Effector memory CD8-positive, alpha-beta T cell (primary cell): ENCODE measurements at regions not wholly inside any gene's neighbourhood (a gene's known extent, or its start where the extent isn't known, plus 50 kb on each side); places are given as distances from the start of the nearest gene placed in this dataset.

Experiments
- ATAC-seq: fragments of 150-1000 bp; cut with Tn5 transposase; replicated peaks from 2 replicates; pipeline ENCODE4 v1.10.0; 2021; ENCODE audit warnings: mild to moderate bottlenecking, moderate library complexity
- DNase-seq, 3 experiments: peaks; one replicate each; pipeline ENCODE4 v3.0.0; 2021
- H3K27ac Mint-ChIP-seq, 2 donors: one replicate each; pipeline ENCODE4 v1.8.0; 2022; ENCODE audit warnings: mild to moderate bottlenecking in 2 of 2, mixed read lengths in 2 of 2, moderate library complexity in 2 of 2
- H3K27me3 Mint-ChIP-seq, 2 donors: one replicate each; pipeline ENCODE4 v1.8.0; 2022; ENCODE audit warnings: mixed read lengths in 2 of 2
- H3K36me3 Mint-ChIP-seq: one replicate; pipeline ENCODE4 v1.8.0; 2022; ENCODE audit warnings: mild to moderate bottlenecking, moderate library complexity, mixed read lengths; ENCODE audit not compliant: insufficient read depth
- H3K4me1 Mint-ChIP-seq, 2 donors: one replicate each; pipeline ENCODE4 v1.8.0; 2022; ENCODE audit warnings: low read depth in 2 of 2, mixed read lengths in 2 of 2
- H3K4me3 Mint-ChIP-seq, 2 donors: one replicate each; pipeline ENCODE4 v1.8.0; 2022; ENCODE audit warnings: mild to moderate bottlenecking in 2 of 2, mixed read lengths in 2 of 2, moderate library complexity in 2 of 2
- H3K9me3 Mint-ChIP-seq, 2 donors: one replicate each; pipeline ENCODE4 v1.8.0; 2022; ENCODE audit warnings: mixed read lengths in 2 of 2

DNA sequence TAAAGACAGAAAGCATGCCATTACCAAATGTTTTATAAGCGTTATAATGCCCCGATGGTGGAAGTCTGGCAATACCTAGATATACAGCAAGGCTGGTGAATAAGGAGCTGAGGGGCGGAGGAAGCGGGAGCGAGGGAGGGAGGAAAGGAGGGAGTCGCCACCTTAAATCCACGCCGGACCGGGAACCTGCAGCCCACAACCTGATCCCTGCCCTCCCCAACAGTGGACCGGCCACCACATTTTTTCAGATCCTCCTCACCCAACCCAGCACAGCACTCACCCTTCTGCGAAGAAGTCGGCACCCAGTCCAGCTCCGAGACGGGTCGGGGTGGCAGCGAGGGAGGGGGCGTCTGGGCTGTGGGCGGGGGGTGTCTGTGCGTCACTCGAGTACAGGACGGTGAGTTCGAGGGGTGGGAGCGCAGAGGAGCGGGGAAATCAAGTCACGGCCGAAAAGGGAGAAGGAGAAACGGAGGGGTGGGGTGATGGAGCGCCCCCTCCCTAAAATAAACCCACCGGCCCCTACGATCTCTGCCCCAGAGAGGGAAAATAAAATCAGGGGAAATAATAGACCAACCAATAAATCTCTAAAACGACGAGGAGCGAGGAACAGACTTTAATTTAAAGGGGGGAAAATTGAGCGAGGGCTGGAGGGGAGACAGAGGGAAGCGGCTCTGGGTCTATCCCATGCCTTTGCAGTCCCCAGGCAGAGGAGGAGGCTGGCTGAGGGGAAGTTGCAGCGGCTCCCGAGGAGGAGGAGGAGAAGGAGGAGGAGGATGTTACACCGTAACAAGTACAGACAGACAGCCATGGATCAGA, 96.5 kb upstream of the SERTAD2 start:
- peak overlapping the region; percentile 89 to 94 for H3K27ac Mint-ChIP-seq
- peak in 1 of 3 experiments; percentile 15 for DNase-seq
- no peak for ATAC-seq
- no peaks in the 10 kb centered on the region for H3K27me3 Mint-ChIP-seq
- H3K36me3 Mint-ChIP-seq = peaks cover 5% of the 10 kb centered on the region
- H3K4me3 Mint-ChIP-seq = peak overlapping the region; percentile 92 to 95
- peaks cover 9 to 19% of the 10 kb centered on the region in 2 donors for H3K4me1 Mint-ChIP-seq
- H3K9me3 Mint-ChIP-seq = no peaks in the 10 kb centered on the region

DNA sequence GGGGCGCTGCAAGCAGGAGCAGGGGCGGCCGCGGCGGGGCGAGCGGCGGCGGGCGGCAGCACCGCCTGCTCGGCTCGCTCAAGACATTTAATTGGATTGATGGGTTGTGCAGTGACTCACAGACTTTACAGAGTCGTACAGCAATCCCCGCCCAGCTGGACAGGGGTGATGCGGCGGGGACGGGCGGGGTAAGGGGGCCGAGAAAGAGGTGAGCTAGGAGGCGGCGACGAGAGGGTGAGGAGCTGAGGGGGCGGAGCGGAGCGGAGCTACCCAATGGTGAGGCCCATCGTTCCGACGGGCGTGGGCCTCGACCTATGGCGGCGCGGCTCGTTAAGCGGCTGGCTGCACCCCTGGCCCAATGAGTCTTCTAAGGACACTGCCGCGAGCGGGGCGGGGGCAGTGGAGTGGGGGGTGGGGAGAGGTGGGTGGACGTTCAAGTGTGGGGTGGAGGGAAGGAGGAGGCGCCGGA, 97.1 kb upstream of the SERTAD2 start:
- H3K4me3 Mint-ChIP-seq = peak overlapping the region; percentile 92 to 95
- H3K27me3 Mint-ChIP-seq = no peaks in the 10 kb centered on the region
- H3K4me1 Mint-ChIP-seq = peaks cover 9 to 19% of the 10 kb centered on the region in 2 donors
- no peaks in the 10 kb centered on the region for H3K9me3 Mint-ChIP-seq
- ATAC-seq = peak; percentile 80
- peak overlapping the region; percentile 89 to 94 for H3K27ac Mint-ChIP-seq
- peak; percentile 94 to 97 (median 96) for DNase-seq
- peaks cover 5% of the 10 kb centered on the region for H3K36me3 Mint-ChIP-seq

DNA sequence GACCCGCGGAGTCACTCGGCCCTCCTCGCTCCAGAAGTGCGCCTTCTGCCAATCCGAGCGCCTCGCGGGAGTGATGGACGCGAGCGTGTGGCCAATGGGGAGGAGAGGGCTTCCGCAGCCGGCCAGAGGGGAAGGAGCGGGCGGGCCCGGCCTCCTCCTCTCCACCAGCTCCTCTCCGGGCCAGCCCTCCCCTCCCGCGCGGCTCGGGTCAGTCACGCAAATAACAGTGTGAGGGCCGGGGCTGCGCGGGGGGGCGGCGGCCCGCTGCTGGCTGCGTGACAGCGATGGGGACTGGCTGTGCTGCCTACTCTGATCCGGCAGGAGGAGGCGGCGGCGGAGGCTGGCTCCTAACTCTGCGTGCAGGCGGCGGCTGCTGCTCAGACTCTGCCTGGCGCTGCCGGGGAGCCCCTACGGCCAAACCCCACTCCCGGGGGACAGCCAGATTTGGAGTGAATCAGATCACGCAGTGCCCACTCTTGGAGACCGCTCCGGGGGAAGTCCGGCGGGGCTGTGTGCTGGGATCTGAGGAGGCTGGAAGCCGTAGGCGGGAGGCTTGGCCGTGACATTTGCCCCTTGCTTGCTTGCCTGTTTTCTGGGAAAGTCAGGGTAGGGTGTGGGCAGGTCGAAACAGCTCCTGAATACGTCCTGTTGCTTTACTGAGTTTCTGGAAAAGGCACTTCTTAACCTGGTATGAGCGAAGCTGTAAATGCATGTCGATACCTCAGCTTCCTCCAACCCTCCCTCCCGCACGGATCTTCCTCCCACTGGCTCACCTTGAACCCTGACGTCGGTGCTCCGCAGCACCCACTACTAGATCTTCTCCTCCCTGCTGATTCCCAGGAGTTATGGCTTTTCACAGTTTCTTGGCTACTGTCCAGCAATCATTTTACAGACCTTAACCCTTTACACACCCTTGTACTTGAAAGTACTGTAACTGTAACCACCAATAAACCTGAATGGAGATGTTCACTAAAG, 97.9 kb upstream of the SERTAD2 start:
- H3K9me3 Mint-ChIP-seq = no peaks in the 10 kb centered on the region
- no peaks in the 10 kb centered on the region for H3K27me3 Mint-ChIP-seq
- ATAC-seq (no peak), DNase-seq (peak in 1 of 3 experiments; percentile 17)
- H3K4me1 Mint-ChIP-seq = peaks cover 9 to 19% of the 10 kb centered on the region in 2 donors
- H3K4me3 Mint-ChIP-seq = peak overlapping the region; percentile 92 to 95
- H3K36me3 Mint-ChIP-seq = peaks cover 5% of the 10 kb centered on the region
- peak overlapping the region; percentile 89 to 94 for H3K27ac Mint-ChIP-seq

DNA sequence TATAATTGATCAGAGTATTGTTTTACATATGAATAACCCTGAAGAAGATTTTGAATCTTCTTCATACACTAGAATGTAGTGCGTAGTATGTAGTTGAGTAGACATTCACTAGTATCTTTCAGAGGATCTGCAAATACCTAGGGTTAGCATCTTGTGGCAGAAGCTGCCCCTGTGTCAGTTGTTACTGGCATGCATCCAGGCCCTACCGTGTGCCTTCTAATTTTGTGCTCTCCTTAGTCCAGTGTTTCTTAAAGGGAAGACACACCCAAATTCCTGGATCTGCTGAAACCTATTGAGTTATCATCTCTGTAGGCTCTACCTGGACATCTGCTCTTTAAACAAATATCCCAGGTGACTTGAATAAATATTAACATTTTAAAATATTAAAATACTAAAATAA, 99.7 kb upstream of the SERTAD2 start:
- Mint-ChIP-seq H3K27ac (no peak overlapping the region), H3K4me3 (no peak overlapping the region), H3K9me3 (no peaks in the 10 kb centered on the region), H3K4me1 (peaks cover 9 to 19% of the 10 kb centered on the region in 2 donors), H3K27me3 (no peaks in the 10 kb centered on the region), H3K36me3 (peaks cover 5% of the 10 kb centered on the region)
- no peak for ATAC-seq
- no peak for DNase-seq

DNA sequence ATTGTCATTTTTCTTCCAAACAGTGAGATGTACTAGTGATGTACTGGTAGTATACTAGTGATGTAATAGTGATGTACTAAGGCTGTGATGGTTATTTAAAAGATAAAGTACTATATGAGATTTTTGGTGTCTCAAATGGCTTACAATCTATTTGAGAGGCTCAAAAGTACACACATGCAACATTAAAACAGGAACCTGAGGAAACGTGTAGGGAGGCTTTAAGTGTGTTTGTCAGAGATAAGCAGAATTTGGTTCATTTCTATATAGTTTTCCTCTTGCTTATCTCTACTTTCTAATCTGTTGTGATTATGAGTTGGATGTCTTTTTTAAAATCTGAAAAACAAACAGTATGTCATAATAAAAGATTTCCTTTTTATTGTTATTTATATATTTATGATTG, 100.9 kb upstream of the SERTAD2 start:
- Mint-ChIP-seq H3K4me3 (no peak overlapping the region), H3K9me3 (no peaks in the 10 kb centered on the region), H3K27ac (no peak overlapping the region), H3K36me3 (peaks cover 5% of the 10 kb centered on the region), H3K27me3 (no peaks in the 10 kb centered on the region), H3K4me1 (peaks cover 8 to 9% of the 10 kb centered on the region in 2 donors)
- DNase-seq = no peak
- ATAC-seq = no peak

DNA sequence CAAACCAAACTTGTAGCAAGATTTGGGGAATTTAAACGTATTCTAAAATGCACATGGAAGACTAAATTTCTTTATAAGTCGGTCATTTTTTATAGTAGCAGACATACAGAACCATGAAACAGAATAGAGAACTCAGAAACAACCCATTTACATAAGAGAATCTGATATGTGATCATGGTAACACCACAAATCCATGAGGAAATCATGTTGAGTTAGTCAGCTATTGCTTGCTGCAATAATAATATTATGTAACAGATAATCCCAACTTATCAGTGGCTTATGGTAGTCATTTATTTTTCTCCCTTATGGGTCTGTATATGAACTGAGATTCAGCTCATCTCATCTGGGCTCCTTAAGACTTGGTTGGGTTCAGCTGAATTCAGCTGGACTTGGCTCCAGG, 103.4 kb upstream of the SERTAD2 start:
- ATAC-seq = no peak
- H3K4me3 Mint-ChIP-seq = no peak overlapping the region

DNA sequence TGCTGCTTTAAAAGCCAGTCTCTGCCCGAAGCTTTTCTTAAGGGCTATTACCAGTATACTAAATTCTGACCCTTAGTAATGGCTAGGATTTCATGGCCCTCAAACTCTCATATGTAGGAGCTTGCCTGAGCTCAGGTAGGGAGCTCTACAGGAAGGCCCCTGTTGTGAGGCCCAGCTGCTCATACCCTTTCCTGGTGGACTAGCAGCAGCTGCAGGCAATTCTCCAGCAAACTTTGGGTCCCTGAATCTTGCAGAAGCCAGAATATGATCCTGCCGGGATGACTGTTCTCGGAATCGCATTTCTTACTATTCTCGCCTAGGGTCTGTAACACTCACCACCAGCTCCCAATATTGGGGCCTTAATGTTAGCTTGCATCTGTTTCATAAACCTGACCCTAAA, 106.4 kb upstream of the SERTAD2 start:
- DNase-seq (no peak), ATAC-seq (no peak)
- Mint-ChIP-seq H3K4me3 (no peak overlapping the region), H3K4me1 (no peaks in the 10 kb centered on the region), H3K9me3 (no peaks in the 10 kb centered on the region), H3K27ac (no peak overlapping the region), H3K27me3 (no peaks in the 10 kb centered on the region), H3K36me3 (no peaks in the 10 kb centered on the region)

More for the DNA sequence above, 103.4 kb upstream of the SERTAD2 start:
- H3K27ac Mint-ChIP-seq = no peak overlapping the region
- H3K9me3 Mint-ChIP-seq = no peaks in the 10 kb centered on the region
- DNase-seq = no peak
- H3K4me1 Mint-ChIP-seq = peaks cover 1% of the 10 kb centered on the region in 2 donors
- H3K27me3 Mint-ChIP-seq = no peaks in the 10 kb centered on the region
- H3K36me3 Mint-ChIP-seq = no peaks in the 10 kb centered on the region

DNA sequence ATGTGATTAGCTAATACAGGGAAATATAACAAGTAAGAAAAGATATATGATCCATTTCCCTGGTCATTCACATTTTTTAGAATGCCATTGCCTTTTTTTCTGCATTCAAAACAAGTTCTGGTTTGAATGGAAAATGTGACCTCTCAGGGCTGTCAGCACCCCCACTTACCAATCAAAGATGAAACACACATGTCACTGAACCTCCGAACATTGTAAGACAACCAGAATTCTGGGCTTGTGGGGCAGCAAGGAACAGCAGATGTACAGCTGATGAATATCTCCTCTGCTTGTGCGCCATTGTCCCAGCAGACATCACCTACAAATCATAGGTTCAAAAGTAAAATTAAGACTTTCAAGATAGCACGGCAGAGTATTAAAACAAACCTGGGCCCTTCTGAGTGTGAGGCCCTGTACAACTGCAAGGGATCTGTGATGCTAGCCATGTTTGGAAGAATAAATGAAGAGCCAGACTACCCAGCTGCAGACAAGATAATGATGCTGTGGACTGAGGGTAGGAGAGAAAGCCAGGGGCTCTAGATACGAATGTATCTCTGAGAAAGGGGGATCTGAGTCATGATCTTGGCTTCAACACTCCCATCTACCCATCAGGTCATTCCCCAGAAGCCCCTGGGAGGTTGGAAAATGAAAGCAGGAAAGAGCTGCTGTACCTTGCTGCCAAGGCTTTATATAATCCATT, 108.7 kb upstream of the SERTAD2 start:
- no peak overlapping the region for H3K27ac Mint-ChIP-seq
- no peaks in the 10 kb centered on the region for H3K36me3 Mint-ChIP-seq
- ATAC-seq (no peak), DNase-seq (no peak)
- no peak overlapping the region for H3K4me3 Mint-ChIP-seq
- H3K9me3 Mint-ChIP-seq = no peaks in the 10 kb centered on the region
- H3K4me1 Mint-ChIP-seq = peaks cover 4 to 6% of the 10 kb centered on the region in 2 donors
- no peaks in the 10 kb centered on the region for H3K27me3 Mint-ChIP-seq

DNA sequence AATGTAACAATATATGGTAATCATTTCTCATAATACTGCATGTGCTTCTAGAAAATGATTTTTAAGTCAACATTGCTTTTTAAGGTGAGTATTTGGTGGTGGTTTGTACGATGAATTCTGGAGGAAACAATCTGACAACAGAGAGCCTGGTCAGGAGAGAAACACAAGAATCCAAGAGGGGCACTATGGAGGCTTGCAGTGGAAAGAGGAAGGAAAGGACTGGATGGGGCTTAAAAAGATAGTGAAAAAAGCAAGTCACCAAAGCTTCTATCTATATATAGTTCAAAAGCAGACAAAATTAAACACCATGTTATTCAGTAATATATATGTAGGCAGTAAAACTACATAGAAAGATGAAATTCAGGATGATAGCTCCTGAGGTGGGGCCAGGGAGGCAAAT, 109.4 kb upstream of the SERTAD2 start:
- Mint-ChIP-seq H3K27me3 (no peaks in the 10 kb centered on the region), H3K4me3 (no peak overlapping the region), H3K36me3 (no peaks in the 10 kb centered on the region), H3K4me1 (peaks cover 7 to 10% of the 10 kb centered on the region in 2 donors), H3K27ac (no peak overlapping the region), H3K9me3 (no peaks in the 10 kb centered on the region)
- ATAC-seq (no peak), DNase-seq (no peak)

DNA sequence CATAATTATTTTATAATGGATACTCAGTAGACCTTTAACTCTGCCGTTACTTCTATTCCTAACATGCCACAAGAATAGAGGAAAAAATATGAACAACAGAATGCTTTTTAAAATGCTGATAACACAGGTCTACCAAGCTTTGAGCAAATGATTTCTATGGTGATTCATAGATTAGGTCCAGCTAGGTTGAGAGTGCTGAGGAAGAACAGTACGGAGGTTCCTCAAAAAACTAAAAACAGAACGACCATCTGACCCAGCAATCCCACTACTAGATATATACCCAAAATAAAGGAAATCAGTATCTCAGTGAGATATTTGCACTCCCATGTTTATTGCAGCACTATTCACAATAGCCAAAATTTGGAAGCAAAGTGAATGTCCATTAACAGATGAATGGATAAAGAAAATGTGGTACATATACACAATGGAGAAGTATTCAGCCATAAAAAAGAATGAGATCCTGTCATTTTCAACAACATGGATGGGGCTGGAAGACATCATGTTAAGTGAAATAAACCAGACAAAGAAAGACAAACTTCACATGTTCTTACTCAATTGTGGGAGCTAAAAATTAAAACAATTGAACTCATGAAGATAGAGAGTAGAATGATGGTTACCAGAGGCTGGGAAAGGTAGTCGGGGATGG, 111.6 kb upstream of the SERTAD2 start:
- no peak for ATAC-seq
- no peak overlapping the region for H3K4me3 Mint-ChIP-seq

DNA sequence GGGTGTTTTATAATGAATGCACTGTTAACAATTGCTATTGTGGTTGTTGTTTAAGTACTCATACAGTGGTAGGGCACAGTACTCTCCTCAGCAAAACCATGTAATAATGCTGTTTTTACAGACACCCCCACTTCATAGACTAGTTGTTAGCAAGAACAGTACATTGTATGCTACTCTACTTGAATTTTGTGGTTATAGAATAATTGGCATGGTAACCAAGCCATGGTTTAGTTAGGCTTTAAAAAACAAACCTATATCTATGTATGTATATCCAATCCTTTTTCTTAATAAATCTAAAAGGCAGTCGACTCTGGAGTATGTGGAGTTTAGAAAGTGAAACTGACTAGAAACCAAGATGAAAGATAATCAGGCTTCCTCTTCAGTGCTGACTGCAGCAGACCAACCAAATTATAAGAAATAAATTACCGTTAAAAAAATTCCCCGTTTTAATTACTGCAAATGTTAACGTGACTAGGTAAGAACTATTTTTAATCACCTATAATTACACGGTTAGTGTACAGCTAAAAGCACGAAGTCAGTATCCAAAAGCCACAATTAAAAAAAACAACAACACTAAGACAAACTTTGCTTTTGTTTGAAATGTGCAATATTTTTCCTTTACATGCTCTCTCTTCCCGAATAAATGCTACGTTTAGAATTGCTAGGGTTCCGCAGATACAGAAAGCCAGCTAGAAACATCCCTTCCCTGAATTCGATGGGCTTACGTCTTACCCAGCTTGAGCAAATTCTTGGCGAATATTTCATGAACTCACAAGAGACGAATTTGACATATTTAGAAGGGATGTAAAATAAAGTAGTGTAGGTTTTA, 113.3 kb upstream of the SERTAD2 start:
- ATAC-seq (peak; percentile 58), DNase-seq (no peak)
- H3K27ac Mint-ChIP-seq = peak overlapping the region; percentile 90 to 95
- peaks cover 11 to 15% of the 10 kb centered on the region in 2 donors for H3K4me1 Mint-ChIP-seq
- no peaks in the 10 kb centered on the region for H3K9me3 Mint-ChIP-seq
- H3K36me3 Mint-ChIP-seq = peaks cover 8% of the 10 kb centered on the region
- H3K4me3 Mint-ChIP-seq = peak overlapping the region; percentile 92
- no peaks in the 10 kb centered on the region for H3K27me3 Mint-ChIP-seq

More for the DNA sequence above, 111.6 kb upstream of the SERTAD2 start:
- Mint-ChIP-seq H3K36me3 (peaks cover 8% of the 10 kb centered on the region), H3K27me3 (no peaks in the 10 kb centered on the region), H3K4me1 (peaks cover 11 to 15% of the 10 kb centered on the region in 2 donors), H3K27ac (peak overlapping the region in 1 of 2 donors; percentile 95), H3K9me3 (no peaks in the 10 kb centered on the region)
- DNase-seq = no peak
